GM03348 (cell line): ENCODE measurements at regions not wholly inside any gene's neighbourhood (a gene's known extent, or its start where the extent isn't known, plus 50 kb on each side); places are given as distances from the start of the nearest gene placed in this dataset.
"Not testable (repeated sequence)": the region's sequence is repeated elsewhere in the genome, so short reads cannot be mapped to it uniquely, and the experiment has no call there.

Experiments used
- DNase-seq: peaks from one replicate; pipeline ENCODE4 v3.0.0; 2012; ENCODE audit warnings: low spot score

DNA sequence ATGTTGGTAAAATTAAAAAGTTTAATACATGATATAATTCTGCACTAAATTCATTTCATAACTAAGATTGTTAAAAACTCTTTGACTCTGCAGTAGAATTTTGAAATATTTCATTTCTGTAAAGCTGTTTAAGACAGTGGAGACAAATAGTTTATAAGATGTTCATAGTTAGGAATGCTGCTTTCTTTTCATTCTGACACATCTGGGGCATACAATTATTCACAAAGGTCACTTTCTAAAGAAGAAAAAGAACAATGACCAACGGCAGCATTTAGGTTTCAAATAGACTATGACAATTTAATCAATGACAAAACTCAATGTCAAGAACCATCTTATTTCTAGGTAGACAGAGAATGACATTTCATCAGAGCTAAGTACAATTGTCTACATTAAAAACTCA is 1422.1 kb downstream of the PCDH9 start:
- peak; percentile 41 for DNase-seq

DNA sequence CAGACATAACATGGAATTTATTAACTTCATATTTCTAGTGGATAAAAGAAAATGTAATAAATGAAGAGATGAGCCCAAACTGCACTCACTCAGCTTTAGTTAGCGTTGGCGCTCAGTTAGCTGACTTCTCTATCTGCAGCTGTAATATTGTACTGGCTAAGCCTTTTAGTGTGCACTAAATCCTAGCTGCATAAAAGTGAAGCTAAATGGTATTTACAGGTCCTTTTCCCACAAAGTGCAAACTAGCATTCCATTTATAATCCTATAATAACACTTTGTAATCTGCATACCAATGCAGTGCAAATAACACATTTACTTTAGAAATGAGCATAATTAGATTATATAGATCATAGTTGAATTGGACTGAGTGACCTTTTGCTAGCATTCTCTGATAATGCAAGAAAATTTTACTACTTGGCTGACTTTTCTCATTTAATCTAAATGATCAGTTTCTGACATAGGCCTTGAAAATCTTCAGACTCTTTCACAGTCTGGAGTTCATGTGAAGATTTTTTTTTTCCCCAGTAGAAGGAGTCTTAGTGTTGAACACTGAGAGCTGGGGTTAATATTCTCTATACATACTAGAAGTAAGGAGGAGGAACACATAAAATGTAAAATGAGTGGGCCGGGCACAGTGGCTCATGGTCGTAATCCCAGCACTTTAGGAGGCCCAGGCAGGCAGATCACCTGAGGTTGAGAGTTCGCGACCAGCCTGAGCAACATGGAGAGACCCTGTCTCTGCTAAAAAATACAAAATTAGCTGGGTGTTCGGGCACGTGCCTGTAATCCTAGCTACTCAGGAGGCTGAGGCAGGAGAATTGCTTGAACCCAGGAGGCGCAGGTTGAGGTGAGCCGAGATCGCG is 1426.4 kb downstream of the PCDH9 start:
- no peak for DNase-seq

DNA sequence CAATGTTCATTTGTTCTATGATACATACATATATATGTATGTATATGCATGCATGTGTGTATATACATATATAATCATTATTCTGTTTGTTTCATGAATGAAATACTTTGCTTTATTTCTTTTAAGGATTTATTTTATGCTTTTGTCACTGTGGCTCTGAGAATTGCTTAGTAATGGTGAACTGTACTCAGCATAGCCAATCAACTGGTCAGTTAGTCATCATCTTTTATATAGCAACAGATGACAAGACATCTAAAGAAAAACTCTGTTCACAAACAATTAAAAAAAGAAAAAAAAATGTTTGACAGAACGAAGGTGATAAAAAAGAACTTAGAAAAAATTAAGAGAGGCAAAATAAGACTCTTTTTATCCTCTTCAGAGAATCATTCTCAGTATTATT is 1440.3 kb downstream of the PCDH9 start:
- peak; percentile 42 for DNase-seq

DNA sequence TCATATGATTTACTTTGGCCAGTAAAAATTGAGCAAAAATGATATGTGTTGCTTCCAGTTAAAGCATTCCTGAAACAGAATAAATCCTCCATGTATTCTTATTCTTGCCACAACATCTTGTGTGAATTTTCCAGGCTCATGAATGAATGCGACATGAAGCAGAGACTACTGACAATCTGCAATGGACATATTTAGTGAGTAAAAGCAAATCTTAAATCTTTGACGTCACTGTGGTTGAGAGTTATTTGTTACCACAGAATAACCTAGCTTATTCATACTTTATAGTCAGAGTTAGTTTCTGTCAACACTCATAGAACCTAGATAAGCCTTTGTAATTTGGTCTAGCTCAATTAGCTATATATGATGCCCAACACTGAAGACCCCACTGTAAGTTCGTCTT is 1443.1 kb downstream of the PCDH9 start:
- no peak for DNase-seq

DNA sequence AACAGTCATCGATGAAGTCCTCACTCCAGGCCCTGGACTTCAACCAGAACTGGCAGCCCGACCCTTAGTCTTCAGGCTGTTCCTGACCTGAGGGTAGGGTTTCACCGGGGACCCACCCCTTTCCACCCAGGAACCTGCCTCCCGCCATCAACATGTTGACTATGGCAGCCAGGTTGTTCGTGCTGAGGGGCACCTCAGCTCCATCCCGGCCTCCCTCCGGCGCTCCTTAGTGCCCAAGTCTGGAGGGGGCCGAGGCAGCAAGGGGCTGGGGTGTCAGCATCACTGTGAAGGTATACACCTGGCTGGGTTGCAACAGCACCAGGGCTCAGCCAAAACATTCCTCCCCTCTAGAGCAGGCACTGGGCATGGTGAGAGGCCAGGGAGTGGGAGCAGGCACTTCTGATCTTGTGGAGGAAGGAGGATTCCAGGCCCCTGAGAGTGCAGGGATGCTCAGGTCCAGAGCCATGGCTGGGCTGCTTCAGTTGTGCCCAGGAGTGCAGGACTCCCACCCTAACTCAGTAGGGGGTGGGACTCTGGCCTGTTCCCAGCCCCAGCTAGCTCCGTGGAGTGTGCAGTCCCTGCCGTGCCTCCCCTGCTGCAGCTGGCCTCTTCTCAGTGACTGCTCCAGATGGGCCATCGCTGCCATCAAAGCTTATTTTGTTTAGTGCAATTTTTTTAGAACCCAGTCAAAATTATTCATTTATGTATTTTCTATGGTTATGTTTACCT is 1445.9 kb downstream of the PCDH9 start:
- DNase-seq = no peak

DNA sequence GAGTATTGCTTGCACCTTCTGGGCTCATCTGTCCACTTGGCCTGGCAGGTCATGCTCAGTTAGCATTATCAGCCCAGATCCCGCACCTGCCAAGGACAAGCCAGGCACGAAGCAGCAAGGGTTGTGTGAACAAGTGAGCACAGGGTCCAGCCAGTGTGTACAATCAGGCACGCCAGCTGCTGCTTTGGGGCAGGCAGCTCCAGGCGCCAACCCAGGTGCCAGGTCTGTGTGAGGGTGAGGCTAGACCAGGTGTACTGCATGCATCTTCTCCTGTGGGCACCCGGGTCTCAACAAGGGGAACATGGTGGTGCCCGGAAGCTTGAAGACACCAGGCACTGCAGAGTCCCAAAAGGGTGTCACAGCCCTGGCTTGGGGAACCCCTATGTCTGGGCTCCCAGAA is 1446.8 kb downstream of the PCDH9 start:
- no peak for DNase-seq

DNA sequence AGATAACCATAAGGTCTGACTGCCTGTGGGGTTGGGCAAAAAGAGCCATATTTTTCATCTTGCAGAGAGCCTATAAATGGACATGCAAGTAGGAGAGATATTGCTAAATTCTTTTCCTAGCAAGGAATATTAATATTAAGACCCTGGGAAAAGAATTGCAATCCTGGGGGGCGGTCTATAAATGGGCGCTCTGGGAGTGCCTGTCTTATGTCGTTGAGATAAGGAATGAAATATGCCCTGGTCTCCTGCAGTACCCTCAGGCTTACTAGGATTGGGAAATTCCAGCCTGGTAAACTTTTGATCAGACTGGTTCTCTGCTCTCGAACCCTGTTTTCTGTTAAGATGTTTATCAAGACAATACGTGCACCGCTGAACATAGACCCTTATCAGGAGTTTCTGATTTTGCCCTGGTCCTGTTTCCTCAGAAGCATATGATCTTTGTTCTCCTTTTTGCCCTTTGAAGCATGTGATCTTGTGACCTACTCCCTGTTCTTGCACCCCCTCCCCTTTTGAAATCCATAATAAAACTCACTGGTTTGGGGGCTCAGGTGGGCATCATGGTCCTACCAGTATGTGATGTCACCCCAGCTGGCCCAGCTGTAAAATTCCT is 1458.3 kb downstream of the PCDH9 start:
- DNase-seq = not testable (repeated sequence)

DNA sequence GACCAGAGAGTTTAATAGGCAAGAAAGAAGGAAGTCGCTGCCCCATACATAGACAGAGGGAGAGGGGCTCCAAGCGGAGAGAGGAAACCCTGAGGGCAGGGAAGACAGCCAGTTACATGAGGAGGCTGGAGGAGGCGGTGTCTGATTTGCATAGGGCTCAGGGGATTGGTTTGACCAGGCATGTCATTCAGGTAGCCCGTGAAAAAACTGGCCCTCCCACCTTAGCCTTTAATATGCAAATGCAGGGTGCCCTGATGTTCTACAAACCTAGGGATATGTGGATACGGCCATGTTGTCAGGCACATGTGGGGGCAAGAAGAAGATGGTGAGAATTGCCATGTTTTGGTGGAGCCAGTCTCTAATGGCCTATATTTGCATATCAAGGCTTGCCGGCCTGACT is 1461.6 kb downstream of the PCDH9 start:
- no peak for DNase-seq

DNA sequence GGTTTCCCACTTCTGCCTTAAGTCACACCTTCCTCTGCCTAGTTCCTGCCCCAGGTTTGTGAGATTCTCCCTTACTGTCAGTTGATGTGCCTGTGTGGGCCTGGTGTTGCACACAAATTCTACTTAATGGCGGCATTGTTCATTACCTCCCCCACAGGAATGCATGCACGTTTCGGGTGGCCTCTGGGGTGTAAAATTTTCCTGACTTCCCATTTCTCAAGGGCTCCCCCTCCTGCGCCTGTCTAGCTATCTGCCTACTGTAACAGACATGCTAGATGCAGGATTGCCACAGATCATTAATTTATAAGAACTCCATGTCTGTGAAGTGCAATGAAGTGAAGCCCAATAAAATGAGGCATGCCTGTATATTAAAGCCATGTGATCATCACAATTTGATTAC is 1466.3 kb downstream of the PCDH9 start:
- no peak for DNase-seq

DNA sequence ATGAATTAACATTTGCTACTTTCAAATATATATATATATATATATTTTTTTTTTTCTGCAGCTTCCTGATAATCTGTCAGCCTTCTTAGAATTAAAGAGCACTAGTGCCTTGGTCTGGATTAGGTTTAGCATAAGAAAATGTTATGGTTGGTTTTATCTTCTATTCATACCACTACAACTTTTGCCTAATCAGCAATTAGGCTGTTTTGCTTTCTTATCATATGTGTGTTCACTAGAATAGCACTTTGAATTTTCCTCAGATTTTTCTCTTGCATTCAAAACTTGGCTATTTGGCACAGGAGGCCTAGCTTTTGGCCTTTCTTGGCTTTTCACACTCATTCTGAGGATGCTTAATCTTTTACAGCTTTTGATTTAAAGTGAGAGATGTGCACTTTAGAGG is 1468.1 kb downstream of the PCDH9 start:
- no peak for DNase-seq

DNA sequence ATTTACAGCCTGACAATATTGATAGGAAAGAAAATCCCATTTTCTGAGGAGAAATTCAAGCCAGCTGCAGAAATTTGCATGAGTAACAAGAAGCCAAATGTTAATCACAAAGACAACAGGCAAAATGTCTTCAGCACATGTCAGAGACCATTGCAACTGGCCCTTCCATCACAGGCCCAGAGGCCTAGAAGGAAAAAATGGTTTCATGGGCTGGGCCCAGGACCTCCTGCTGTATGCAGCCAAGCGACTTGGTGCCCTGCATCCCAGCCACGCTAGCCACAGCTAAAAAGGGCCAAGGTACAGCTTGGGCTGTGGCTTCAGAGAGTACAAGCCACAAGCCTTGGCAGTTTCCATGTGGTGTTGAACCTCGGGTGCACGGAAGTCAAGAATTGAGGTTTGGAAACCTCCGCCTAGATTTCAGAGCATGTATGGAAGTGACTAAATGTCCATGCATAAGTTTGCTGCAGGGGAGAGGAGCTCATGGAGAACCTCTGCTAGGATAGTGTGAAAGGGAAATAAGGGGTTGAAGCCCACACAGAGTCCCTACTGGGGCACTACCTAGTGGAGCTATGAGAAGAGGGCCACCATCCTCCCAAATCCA is 1474.0 kb downstream of the PCDH9 start:
- no peak for DNase-seq

DNA sequence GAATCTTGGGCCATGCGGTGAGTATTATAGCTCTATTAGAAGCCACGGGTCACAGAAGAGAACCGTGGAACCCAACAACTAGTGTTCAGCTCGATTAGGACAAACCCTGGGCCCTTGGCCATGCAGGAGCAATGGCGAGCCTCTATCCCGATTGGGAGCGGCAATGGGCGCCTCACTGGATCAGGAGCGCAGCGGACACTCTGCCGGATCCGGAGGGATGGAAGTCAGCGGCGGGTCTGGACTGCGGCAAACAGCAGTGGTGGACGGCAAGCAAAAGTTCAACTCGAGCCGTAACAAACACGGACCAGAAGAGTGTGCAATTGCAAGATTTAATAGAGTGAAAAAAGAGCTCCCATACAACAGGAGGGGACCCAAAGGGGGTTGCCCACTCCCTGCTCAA is 1481.9 kb downstream of the PCDH9 start:
- DNase-seq = no peak

DNA sequence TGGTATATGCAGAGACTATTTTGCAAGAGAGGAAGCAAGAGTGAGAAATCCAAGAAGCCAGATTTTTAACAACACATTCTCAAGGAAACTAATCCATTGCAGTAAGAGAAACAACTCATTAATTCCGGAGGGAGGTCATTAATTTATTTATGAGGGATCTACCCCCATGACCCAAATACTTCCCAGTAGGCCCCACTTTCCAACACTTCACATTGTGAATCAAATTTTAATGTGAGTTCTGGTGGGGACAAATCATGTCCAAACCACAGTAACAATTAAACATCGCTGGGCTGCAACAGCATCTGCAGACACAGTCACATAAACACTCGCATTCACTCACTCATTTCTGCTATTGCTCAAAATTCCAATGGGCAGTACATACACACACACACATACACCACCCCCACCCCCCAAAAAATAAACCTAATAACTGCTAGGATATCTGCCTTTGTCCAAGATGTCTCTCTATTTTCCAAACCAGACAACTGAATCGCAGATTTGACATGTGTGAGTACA is 1483.7 kb downstream of the PCDH9 start:
- no peak for DNase-seq

DNA sequence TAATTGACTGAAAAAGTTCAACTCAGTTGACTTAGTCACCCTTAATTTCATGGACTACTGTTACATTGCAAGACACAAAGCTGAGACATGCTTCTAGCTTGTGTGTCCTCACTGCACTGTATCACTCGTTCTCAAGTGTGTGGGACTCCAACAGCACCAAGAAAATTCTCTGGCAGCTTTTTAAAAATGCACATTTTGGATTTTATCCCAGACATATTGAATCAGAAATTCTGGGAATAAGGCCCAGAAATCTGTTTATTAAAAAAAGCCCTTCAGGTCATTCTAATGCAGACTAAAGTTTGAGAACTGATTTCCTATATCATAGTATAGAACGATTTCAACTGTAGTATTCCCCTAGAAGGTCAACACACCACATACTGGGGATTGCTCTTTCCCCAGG is 1485.3 kb downstream of the PCDH9 start:
- DNase-seq = peak; percentile 57

DNA sequence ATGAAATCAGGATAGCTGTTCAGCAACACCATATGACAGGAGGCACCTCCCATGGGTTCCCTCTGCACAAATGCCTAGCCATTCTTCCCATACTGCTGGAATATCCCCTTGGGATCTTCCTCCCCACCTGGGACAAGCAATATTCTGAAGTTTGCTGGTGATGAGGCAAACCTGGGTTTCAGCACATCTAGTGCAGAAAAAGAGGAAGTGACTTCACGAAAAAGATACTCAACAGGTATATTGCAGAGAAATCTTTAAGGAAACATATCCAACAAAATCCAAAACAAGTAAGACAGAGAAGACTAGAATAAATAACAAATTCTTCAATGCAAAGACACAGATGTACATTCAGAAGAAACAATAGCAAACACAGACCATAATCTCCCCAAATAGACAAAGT is 1497.0 kb downstream of the PCDH9 start:
- DNase-seq = no peak

DNA sequence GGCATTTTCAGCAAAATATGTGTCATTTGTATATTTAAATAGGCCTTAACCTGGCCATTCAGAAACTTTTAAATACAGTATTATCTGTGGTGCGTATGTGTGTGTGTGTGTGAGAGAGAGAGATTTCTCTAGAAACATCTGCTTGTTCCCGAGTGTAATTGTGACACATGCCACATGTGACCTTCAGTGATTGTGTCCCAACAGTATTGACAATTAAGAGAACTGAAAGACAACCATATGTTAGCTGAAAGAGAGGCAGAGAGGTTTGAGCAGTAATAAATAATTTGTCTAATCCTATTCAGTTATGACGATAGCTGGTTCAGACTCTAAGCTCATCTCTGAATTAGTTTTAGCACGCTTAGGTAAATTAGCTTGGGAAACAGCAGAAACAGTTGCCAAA is 1503.1 kb downstream of the PCDH9 start:
- DNase-seq = no peak

DNA sequence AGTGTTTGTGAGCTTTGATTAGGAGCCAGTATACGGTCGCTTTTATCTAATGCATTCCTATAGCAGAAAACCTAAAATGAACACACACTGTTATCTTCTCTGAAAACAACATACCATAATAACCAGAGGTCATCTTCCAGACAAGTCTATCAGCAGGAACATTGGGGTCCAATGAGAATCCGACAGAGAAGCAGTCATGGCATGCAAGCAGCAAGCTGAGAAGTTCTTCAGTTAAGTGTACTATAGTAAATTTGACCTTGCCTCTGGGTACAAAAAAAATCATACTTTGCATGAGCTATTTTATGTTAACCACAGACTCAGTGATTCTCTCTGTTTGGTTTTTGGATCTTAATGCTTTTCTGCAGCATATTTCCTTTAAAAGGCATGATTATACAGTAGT is 1505.1 kb downstream of the PCDH9 start:
- no peak for DNase-seq

DNA sequence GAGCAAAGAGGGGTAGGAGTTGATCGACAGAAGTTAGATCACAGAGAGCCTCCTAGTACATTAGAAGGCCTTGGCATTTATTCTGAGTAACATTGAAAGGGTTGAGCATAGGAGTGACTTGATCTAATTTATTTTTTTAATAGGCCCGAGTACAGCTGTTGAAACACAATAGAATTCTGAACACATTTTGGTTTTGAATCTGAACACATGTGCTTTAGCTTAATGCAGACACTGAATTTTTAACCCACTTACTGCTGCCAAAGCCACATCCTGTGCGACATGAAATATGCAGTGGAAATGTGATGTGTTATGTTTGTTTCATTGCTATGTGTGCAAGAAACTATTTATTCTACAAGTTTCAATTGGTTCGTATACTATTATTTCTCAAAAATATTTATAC is 1505.9 kb downstream of the PCDH9 start:
- DNase-seq = peak; percentile 2

DNA sequence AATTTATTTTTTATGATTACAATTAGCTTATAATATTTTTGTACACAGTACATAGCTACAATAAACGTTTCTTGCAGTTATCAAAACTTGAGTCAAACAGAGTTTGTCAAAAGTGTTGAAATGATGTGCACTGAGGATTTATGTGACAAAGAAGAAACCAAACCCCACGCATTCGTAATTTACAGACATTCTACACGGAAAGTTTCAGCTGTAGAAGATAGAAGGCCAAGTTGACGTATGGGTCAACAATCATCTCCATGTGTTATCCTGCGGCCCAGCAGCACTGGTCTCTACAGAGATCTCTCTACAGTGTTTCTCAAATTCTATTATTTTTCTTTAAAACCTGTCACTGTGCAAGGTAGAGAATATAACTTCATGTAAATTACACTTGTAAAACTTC is 1507.6 kb downstream of the PCDH9 start:
- DNase-seq = no peak

DNA sequence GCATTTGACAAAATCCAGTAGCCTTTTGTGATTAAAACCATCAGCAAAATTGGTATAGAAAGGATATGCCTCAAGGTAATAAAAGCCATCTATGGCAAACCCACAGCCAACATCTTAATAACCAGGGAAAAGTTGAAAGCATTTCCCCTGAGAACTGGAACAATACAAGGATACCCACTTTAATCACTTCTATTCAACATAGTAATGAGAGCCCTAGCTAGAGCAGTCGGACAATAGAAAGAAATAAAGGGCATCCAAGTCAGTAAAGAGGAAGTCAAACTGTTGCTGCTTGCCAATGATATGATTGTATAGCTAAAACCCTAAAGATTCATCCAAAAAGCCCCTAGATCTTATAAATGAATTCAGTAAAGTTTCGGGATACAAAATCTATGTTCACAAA is 1510.3 kb downstream of the PCDH9 start:
- DNase-seq = no peak

DNA sequence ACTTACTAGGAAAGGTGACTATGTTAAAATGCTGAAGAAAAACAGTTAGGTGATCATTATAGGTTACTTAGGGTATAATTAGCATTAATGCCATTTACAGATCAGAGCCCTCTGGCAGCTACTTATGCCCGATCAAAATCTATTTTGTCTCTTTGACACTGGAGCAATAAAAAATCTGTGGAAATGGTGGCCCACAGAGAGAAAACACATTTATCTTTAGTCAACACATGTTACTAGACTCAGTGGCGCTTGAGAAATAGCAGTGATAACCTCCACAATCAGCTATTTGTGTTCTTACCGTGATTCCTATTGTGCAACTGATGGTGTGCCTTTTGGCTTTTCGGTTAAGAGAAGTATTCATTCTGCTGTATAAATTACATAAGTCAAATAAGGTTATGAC is 1519.6 kb downstream of the PCDH9 start:
- DNase-seq = no peak

DNA sequence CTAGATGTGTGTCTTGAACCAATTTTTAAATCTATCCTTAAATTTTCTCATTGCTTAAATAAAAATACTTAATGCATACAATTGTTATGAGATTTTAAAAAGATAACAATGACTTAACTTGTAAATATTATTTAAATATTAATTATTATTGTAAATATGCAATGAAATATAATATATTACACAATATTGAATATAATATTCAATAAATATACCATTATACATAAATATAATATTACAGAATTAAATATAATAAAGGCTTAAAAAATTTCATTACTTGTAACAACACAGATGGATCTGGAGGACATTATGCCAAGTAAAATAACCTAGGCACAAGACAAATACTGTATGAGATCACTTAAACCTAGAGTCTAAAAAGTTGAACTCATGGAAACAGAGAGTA is 1532.3 kb downstream of the PCDH9 start:
- DNase-seq = no peak

DNA sequence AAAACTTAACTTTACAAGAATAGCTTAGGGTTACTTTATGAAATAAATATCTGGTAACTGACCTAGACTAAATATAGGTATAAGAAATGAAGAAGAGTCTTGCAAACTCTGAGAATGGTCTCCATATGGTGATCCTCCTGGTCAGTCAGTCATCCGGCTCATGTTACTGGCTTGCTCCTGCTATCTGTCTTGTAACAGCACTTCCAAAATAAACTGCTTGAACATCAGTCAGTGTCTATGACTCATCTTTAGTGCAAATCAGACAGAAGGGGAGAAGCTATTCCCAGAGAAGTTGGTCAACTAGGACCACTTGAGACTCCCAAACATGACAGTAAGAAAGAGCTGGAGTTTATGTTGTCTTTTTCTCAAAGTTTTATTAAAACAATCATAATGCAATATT is 1550.9 kb downstream of the PCDH9 start:
- DNase-seq = no peak
